GM21423 (cell line): ENCODE measurements at regions not wholly inside any gene's neighbourhood (a gene's known extent, or its start where the extent isn't known, plus 50 kb on each side); places are given as distances from the start of the nearest gene placed in this dataset.

Source experiments
- ATAC-seq: cut with Tn5 transposase; IDR thresholded peaks from one replicate; pipeline ENCODE4 v1.9.1; 2021; ENCODE audit warnings: mild to moderate bottlenecking, moderate library complexity; ENCODE audit not compliant: unreplicated experiment

DNA sequence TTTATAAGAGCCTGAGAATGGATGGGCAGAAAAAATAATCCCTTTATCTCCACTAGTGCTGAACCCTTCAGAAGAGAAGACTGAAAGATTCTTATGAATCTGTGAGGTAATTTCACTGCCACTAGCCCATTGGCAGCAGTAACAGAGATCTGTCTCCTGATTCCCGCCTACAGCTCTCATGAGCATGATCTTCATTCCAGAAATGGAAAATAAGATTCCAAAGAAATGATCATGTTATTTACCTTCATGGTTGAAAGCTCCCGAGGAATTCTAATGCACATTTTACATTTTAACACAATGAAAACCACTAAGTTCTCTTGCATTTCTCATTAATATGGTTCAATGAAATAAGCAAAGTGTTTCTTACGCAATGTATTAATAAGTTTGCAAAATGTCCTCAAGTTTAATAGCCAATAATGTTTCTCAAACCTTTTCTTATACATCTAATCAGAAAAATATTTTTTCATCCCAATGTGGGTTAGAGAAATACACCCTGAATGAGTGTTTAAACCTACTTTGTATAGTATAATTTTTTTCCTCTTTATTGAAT lies 905.6 kb downstream of the TMEM182 start:
- no peak for ATAC-seq

DNA sequence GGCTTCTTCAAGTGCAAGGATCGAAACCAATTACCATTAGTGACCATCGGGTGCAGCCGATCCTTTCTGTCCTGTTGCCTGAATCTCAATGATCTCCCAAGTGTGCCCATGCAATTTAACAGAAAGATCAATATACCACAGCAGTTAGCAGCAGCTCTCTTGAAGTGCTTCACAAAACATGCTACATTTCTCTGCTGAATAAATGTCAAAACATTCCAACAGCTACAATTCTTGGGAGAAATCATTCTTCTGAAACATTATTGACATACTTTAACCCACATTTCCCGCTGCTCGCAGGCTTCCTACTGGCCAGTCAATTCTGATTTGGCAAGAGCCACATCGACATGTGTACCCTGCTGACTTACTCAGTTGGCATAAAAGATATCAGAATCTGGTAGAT lies 907.7 kb downstream of the TMEM182 start:
- ATAC-seq, result no peak
